Activated CD4-positive, CD25-positive, alpha-beta regulatory T cell treated with anti-CD3 and anti-CD28 coated beads, Interleukin-2, amount 50 U/mL, for 72 hours (primary cell): ENCODE measurements at regions not wholly inside any gene's neighbourhood (a gene's known extent, or its start where the extent isn't known, plus 50 kb on each side); places are given as distances from the start of the nearest gene placed in this dataset.

Experiments
- DNase-seq: peaks from one replicate; pipeline ENCODE4 v3.0.0; 2021

GRCh38 chr6:144585217-144585814 lies 300.2 kb downstream of the UTRN start:
- DNase-seq, result no peak

GRCh38 chr6:144586986-144587385 lies 301.9 kb downstream of the UTRN start:
- no peak for DNase-seq

GRCh38 chr6:144588697-144589325 lies 303.7 kb downstream of the UTRN start:
- DNase-seq, result no peak

- no peak for DNase-seq
These were observed 305.4 kb downstream of the UTRN start for GRCh38 chr6:144590532-144590931.

- no peak for DNase-seq
These were observed 308.3 kb downstream of the UTRN start for GRCh38 chr6:144593392-144593791.

- no peak for DNase-seq
These were observed 309.4 kb downstream of the UTRN start for GRCh38 chr6:144594585-144594984.

GRCh38 chr6:144595266-144595665 lies 310.1 kb downstream of the UTRN start:
- no peak for DNase-seq

GRCh38 chr6:144597511-144597910 lies 312.4 kb downstream of the UTRN start:
- DNase-seq, result no peak

GRCh38 chr6:144599615-144600014 lies 314.5 kb downstream of the UTRN start:
- DNase-seq, result no peak

- DNase-seq, result no peak
These were observed 316.1 kb downstream of the UTRN start for GRCh38 chr6:144601221-144601620.

GRCh38 chr6:144602523-144603180 lies 317.5 kb downstream of the UTRN start:
- DNase-seq, result no peak

- no peak for DNase-seq
These were observed 320.9 kb downstream of the UTRN start for GRCh38 chr6:144606083-144606482.

GRCh38 chr6:144607998-144608735 lies 323.0 kb downstream of the UTRN start:
- DNase-seq, result no peak

GRCh38 chr6:144612811-144613210 lies 327.7 kb downstream of the UTRN start:
- DNase-seq, result no peak

- DNase-seq, result no peak
These were observed 328.7 kb downstream of the UTRN start for GRCh38 chr6:144613859-144614258.

- no peak for DNase-seq
These were observed 330.7 kb downstream of the UTRN start for GRCh38 chr6:144615870-144616269.

GRCh38 chr6:144617191-144617590 lies 332.1 kb downstream of the UTRN start:
- DNase-seq, result no peak

- no peak for DNase-seq
These were observed 332.6 kb downstream of the UTRN start for GRCh38 chr6:144617708-144618107.

GRCh38 chr6:144619966-144620365 lies 334.8 kb downstream of the UTRN start:
- DNase-seq, result no peak

- DNase-seq, result no peak
These were observed 336.2 kb downstream of the UTRN start for GRCh38 chr6:144621332-144621731.

- no peak for DNase-seq
These were observed 339.1 kb downstream of the UTRN start for GRCh38 chr6:144624246-144624645.

GRCh38 chr6:144624716-144625115 lies 339.6 kb downstream of the UTRN start:
- no peak for DNase-seq

- DNase-seq, result no peak
These were observed 345.7 kb downstream of the UTRN start for GRCh38 chr6:144630857-144631256.

- no peak for DNase-seq
These were observed 347.1 kb downstream of the UTRN start for GRCh38 chr6:144632266-144632665.
